GM21786 (cell line): ENCODE measurements at regions not wholly inside any gene's neighbourhood (a gene's known extent, or its start where the extent isn't known, plus 50 kb on each side); places are given as distances from the start of the nearest gene placed in this dataset.
"Not testable (repeated sequence)": the region's sequence is repeated elsewhere in the genome, so short reads cannot be mapped to it uniquely, and the experiment has no call there.

ENCODE experiments used
- ATAC-seq: cut with Tn5 transposase; IDR thresholded peaks from one replicate; pipeline ENCODE4 v1.9.1; 2021; ENCODE audit not compliant: unreplicated experiment

- ATAC-seq, result no peak
These were observed 247.2 kb downstream of the DUSP10 start for GRCh38 chr1:221494670-221495069.

- ATAC-seq, result no peak
These were observed 244.8 kb downstream of the DUSP10 start for GRCh38 chr1:221497046-221497445.

GRCh38 chr1:221503268-221503667 is 238.6 kb downstream of the DUSP10 start:
- ATAC-seq, result no peak

- no peak for ATAC-seq
These were observed 232.1 kb downstream of the DUSP10 start for GRCh38 chr1:221509575-221510355.

- no peak for ATAC-seq
These were observed 230.9 kb downstream of the DUSP10 start for GRCh38 chr1:221510793-221511503.

DNA sequence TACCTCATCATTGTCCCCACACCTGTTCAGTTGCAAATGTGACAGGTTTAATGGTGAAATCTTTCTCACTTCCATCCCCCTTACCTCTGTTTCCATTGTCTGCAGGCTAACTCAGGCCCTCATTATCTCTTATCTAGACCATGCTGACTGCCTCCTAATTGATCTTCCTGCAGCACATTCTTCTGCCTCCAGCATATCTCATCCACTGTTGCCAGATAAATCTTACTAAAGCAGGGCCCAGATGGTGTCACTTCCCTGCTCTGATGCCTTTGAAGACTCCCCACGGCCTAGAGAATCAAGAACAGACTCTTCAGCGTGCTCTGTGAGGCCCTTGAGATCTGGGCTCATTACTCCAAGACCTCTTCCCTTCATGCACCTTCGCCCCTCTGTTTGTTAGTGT is 230.1 kb downstream of the DUSP10 start:
- ATAC-seq, result no peak

DNA sequence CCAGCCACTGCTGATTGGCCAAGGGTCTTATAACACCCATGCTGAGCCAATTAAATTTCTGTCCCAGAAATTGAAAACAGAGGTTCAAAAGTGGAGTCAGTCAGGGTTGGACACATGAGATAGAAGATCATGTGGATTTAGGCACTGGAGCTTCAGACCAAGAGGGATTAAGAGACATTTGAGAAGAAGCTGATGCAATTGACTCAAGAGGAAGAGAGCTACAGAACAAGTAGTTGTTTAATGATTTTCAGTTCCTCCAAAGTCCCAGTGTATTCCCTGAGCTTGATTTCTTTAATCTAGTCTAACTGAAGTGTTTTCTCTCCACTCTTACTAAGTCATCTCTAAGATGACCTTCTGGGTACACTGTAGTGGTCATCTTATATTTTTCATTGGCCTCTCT is 227.1 kb downstream of the DUSP10 start:
- ATAC-seq, result no peak

GRCh38 chr1:221515496-221515895 is 226.4 kb downstream of the DUSP10 start:
- no peak for ATAC-seq

- ATAC-seq, result no peak
These were observed 223.9 kb downstream of the DUSP10 start for GRCh38 chr1:221517961-221518360.

DNA sequence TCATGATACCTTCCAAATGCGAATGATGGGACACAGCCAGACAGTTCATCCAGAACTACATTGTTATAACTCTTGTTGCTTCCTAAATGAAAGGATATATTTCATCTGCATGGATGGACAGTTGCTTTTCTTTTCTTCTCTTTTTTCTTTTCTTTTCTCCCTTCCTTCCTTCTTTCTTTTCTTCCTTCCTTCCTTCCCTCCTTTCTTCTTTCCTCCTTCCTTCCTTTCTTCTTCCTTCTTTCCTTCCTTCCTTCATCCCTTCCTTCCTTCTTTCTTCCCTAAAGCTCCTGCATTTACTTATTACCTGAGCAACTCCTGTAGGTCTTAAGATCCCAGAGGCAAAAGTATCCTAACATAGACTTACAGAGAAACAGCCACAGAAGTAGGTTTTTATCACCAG is 221.6 kb downstream of the DUSP10 start:
- no peak for ATAC-seq

GRCh38 chr1:221521686-221522085 is 220.2 kb downstream of the DUSP10 start:
- ATAC-seq, result no peak

DNA sequence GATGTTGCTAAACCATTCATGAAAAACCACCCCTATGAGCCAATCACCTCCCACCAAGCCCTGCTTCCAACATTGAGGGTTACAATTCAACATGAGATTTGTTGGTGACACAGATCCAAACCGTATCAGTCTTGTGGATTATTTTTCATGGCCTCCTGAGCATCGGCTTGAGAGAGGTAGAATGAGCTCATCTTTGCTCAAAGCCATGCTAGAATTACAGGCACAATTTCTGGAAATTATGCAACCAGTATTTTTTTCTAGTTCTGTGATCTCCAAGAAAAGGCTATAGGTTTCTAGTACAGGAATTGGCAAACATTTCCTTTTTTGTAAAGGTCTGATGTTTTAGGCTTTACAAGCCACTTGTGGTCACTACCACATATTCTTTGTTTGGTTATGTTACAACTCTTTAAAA is 219.4 kb downstream of the DUSP10 start:
- no peak for ATAC-seq

- ATAC-seq, result no peak
These were observed 216.1 kb downstream of the DUSP10 start for GRCh38 chr1:221525749-221526148.

- ATAC-seq, result no peak
These were observed 214.6 kb downstream of the DUSP10 start for GRCh38 chr1:221527302-221527701.

- no peak for ATAC-seq
These were observed 213.8 kb downstream of the DUSP10 start for GRCh38 chr1:221527886-221528624.

- ATAC-seq, result not testable (repeated sequence)
These were observed 211.7 kb downstream of the DUSP10 start for GRCh38 chr1:221530159-221530558.

DNA sequence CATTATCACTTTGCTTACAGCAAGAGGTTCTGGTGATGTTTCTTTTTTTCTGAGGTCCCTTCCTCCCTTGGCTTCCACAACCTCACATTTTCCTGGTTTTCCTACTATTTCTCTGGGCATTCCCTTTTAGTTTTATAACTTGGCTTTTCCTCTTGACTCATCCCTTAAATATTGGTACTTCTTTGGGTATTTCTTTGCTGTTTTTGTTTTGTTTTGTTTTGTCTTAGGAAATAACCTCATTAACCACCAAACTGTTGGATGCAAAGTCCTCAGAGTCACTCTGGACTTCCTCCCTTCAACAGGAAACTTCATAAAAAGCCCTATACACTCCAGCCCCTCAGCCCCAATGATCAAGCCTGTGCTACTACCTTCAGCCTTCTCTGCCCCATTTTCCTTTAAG is 211.1 kb downstream of the DUSP10 start:
- ATAC-seq, result no peak

DNA sequence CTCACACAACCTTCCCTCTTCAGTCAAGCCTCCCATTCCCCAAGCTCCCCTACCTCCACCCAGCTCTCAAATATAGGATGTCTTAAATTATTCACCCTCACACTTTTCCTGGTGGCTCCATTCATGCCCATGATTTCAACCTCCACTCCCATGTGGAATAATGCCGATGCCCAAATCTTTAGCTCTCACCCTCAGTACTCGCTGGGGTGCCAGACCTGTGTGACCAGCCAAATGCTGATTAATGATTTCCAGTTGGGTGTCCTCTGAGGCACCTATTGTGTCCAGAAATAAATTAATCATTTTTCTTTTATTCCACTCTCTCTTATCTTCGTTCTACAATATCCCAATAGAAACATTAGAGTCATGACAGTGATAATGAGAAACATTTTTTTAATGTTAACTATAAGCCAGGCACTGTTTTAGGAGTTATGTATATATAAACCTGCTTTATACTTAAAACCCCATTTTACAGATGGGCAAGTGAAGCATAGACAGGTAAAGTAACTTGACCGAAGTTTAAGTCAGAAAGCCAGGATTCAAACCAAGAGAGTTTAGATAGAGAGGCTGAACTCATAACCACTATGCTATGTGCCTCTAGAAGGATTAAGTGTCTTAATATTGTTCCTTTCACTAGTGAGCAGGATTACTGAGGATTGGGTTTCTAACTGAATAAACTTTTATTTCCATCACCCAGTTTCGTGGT is 209.7 kb downstream of the DUSP10 start:
- no peak for ATAC-seq

- ATAC-seq, result no peak
These were observed 200.6 kb downstream of the DUSP10 start for GRCh38 chr1:221541296-221541695.

- ATAC-seq, result no peak
These were observed 198.3 kb downstream of the DUSP10 start for GRCh38 chr1:221543529-221544120.

- no peak for ATAC-seq
These were observed 192.9 kb downstream of the DUSP10 start for GRCh38 chr1:221548942-221549341.
